Bronchial epithelial cell (primary cell): ENCODE measurements at regions not wholly inside any gene's neighbourhood (a gene's known extent, or its start where the extent isn't known, plus 50 kb on each side); places are given as distances from the start of the nearest gene placed in this dataset.

ENCODE experiments used
- DNase-seq: peaks from one replicate; pipeline ENCODE4 v3.0.0-alpha.2; 2010; ENCODE audit warnings: low read depth
- FAIRE-seq: peaks from 2 replicates; lab custom pipeline; 2011; peaks lifted over from hg19 to GRCh38; lab: Jason Lieb, UNC
- H3K27me3 ChIP-seq: 2 replicates; pipeline ENCODE4 v1.5.1; 2011; ENCODE audit warnings: low read length; ENCODE audit not compliant: control insufficient read depth, insufficient read depth
- H3K36me3 ChIP-seq: 2 replicates; pipeline ENCODE4 v1.5.1; 2011; ENCODE audit warnings: low read length; ENCODE audit not compliant: control insufficient read depth, insufficient read depth
- H3K4me3 ChIP-seq: 2 replicates; pipeline ENCODE4 v1.5.1; 2011; ENCODE audit warnings: mild to moderate bottlenecking, low read depth, low read length, control low read depth
- TF ChIP-seq, protein P1 (sequence below): IDR thresholded peaks from 2 replicates; pipeline ENCODE4 v1.5.1; 2011; ENCODE audit warnings: mild to moderate bottlenecking, moderate library complexity, low read length, control low read depth, inconsistent platforms; ENCODE audit not compliant: insufficient read depth, severe bottlenecking

DNA sequence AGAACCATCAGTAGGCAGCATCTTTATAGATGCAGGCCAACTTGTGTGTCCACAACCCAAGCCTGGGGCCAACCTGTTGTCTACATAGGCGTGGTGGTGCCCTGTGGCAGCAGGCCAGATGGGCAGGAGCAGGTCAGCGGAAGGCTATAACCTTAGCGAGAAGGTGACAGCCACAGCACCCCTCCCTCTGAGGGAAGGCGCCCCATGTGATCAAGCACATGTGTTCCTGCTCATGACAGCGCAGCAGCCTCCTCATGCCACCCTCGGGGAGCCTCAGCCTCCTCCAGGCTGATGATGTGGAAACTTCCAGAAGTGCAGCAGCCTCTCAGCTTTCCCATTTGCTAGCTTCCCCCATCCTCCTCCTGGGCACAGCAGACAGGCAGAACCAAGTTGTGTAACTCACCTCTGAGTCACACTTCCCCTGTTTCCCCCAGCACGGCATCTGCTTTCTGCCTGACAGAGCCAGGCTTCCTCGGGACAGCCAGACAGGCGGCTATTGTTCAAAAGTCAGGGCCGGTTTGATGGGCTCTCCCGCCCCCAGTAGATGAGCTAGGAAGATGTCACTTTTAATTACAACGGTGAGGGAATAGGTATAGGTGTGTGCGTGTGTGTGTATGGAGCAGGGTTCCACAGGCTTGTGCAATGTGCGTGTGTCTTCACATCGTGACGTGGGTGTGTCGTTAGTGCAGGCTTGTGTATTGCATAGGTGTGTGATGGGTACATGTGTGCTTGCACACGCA lies 312.0 kb upstream of the ZMIZ1 start:
- Histone ChIP-seq H3K36me3 (no peaks in the 10 kb centered on the region), H3K4me3 (no peak overlapping the region), H3K27me3 (peaks cover 14% of the 10 kb centered on the region)
- DNase-seq: peak; percentile 96
- TF ChIP-seq, protein P1, sequence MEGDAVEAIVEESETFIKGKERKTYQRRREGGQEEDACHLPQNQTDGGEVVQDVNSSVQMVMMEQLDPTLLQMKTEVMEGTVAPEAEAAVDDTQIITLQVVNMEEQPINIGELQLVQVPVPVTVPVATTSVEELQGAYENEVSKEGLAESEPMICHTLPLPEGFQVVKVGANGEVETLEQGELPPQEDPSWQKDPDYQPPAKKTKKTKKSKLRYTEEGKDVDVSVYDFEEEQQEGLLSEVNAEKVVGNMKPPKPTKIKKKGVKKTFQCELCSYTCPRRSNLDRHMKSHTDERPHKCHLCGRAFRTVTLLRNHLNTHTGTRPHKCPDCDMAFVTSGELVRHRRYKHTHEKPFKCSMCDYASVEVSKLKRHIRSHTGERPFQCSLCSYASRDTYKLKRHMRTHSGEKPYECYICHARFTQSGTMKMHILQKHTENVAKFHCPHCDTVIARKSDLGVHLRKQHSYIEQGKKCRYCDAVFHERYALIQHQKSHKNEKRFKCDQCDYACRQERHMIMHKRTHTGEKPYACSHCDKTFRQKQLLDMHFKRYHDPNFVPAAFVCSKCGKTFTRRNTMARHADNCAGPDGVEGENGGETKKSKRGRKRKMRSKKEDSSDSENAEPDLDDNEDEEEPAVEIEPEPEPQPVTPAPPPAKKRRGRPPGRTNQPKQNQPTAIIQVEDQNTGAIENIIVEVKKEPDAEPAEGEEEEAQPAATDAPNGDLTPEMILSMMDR: no peak
- FAIRE-seq: peak; percentile 89

DNA sequence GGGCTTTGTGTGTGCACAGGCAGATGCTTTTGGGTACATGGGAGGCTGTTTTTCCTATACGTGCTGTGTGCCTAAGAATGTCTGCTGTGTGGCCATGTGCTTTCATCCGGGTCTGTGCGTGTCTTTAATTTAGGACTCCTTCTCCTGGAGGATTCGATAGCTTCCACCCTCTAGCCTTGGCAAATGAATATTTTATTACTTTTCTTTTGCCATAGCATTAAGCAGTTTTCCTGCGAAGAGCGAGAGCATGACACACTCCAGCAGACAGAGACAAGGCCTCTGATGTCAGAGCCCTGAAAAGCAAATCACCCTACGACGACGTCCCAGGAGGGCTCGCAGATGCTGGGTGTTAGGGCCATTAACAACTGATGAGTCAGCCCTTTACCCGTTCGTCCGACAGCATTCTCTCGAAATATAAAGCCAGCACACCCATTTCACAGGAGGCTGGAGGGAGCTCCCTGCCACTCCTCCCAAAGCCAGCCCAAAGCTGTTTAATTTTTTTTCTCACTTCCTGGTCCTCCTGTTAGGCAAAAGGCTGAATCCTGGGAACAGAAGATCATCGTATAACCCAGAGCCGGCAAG lies 311.3 kb upstream of the ZMIZ1 start:
- DNase-seq (no peak), FAIRE-seq (no peak)
- TF ChIP-seq, protein P1: no peak
- H3K36me3 ChIP-seq: no peaks in the 10 kb centered on the region
- no peak overlapping the region for H3K4me3 ChIP-seq
- peaks cover 14% of the 10 kb centered on the region for H3K27me3 ChIP-seq

DNA sequence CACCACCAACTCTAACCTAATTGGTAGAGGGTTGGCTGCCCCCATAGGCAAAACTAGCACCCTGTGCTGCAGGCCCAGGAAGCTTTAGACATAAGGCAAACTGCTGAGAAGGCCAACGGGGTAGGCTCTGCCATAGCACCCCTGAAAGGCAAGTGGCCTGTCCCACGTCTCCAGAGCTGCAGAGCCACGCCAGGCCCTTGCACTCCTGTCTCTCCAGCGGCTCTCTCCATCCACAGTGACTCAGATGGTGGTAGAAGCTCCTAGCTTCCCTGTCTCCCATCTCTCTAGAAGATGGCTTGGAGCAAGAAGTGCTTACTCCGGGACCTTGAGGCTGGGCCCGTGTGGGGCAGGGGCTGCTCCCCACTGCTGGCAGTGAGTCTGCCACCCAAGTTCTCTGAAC lies 310.6 kb upstream of the ZMIZ1 start:
- Histone ChIP-seq H3K27me3 (peaks cover 8% of the 10 kb centered on the region), H3K4me3 (no peak overlapping the region), H3K36me3 (no peaks in the 10 kb centered on the region)
- TF ChIP-seq, protein P1: no peak
- FAIRE-seq (no peak), DNase-seq (no peak)

DNA sequence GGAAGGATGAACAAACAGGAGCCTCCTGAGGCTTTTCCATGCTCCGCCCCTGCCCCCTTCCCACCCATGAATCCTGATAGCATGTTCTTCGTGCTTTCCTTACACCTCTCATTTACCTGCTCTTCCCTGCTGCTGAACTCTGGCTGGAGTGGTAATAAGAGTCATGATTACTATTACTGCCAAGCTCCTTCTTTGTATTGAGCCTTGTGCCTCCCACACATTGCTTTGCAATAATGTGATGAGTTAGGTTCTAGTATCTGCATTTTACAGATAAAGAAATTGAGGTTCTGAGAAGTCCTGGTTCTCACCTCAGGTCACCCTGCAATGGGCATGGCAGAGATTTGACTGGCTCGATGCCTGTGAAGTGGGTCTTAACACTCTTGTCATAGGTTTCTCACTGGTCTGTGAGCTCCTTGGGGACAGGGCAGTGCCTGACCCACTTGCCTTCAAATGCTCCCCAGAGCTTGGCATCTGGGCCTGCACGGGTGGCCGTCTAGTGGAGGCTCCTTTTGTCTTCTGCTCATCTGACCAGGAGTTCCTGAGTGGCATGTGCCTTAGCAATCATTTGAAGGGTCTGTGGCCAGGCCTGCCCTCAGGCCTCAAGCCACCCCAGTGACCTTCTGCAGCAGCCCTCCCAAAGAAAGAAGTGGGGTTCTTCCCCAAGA lies 309.2 kb upstream of the ZMIZ1 start:
- TF ChIP-seq, protein P1: no peak
- DNase-seq (no peak), FAIRE-seq (no peak)
- Histone ChIP-seq H3K36me3 (no peaks in the 10 kb centered on the region), H3K27me3 (peaks cover under 1% of the 10 kb centered on the region), H3K4me3 (no peak overlapping the region)

DNA sequence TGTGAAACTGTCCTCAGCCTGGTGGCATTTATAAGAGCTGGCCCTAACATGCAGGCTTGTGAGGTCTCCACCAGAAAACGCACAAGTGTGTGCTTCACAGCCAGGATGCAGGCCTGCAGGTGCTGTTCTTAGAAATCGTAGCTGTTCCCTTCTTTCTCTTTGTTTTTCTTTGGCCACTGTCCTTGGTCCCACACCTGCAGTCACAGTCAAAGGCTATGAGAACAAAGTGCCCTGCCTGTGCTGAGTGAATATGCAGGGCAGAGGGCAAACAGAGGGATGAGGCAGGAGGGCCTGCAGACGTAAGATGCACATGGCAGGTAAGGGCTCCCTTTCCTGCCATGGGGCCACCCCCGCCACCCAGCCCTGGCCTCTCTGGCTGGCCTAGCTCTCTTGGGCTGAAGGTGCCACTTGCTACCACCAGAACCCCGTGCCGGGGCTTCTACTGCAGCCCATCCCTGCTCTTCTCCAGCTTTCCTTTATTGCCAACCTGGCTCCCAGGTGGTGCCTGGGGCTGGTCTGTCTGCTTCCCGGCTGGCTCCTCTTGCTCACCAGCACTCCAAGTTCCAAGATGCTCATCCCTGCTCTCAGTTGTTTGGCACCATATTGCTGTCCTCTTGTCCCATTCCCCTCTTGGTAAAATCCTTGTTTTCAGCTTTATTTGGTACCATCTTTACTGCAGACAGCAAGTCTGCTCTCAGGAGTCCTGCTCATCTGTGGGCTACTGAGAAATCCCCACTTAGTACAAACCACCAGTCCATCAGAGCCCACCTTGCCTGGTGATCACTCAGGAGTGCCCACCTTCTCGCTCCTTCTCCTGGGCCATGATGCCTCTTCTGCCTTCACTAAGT lies 308.1 kb upstream of the ZMIZ1 start:
- H3K27me3 ChIP-seq: peaks cover 4% of the 10 kb centered on the region
- H3K4me3 ChIP-seq: no peak overlapping the region
- DNase-seq (no peak), FAIRE-seq (no peak)
- TF ChIP-seq, protein P1: no peak
- no peaks in the 10 kb centered on the region for H3K36me3 ChIP-seq
